HG03565 (cell line): ENCODE measurements at regions not wholly inside any gene's neighbourhood (a gene's known extent, or its start where the extent isn't known, plus 50 kb on each side); places are given as distances from the start of the nearest gene placed in this dataset.

Experiments used
- ATAC-seq: cut with Tn5 transposase; IDR thresholded peaks from one replicate; pipeline ENCODE4 v1.9.1; 2021; ENCODE audit warnings: mild to moderate bottlenecking, moderate library complexity; ENCODE audit not compliant: unreplicated experiment

GRCh38 chr3:28087591-28087990 lies 153.8 kb upstream of the CMC1 start:
- ATAC-seq: no peak

GRCh38 chr3:28088811-28089526 lies 152.4 kb upstream of the CMC1 start:
- ATAC-seq: no peak

GRCh38 chr3:28089527-28089897 lies 151.9 kb upstream of the CMC1 start:
- ATAC-seq: no peak

GRCh38 chr3:28099296-28099695 lies 142.1 kb upstream of the CMC1 start:
- no peak for ATAC-seq

GRCh38 chr3:28101705-28102104 lies 139.7 kb upstream of the CMC1 start:
- ATAC-seq: no peak

- no peak for ATAC-seq
Observed at GRCh38 chr3:28103861-28104260, 137.6 kb upstream of the CMC1 start.

- ATAC-seq: no peak
Observed at GRCh38 chr3:28104896-28105534, 136.4 kb upstream of the CMC1 start.

GRCh38 chr3:28109829-28110228 lies 131.6 kb upstream of the CMC1 start:
- no peak for ATAC-seq

- no peak for ATAC-seq
Observed at GRCh38 chr3:28110869-28111268, 130.6 kb upstream of the CMC1 start.

GRCh38 chr3:28114893-28115292 lies 126.5 kb upstream of the CMC1 start:
- ATAC-seq: no peak

- no peak for ATAC-seq
Observed at GRCh38 chr3:28115316-28115715, 126.1 kb upstream of the CMC1 start.

GRCh38 chr3:28117598-28117997 lies 123.8 kb upstream of the CMC1 start:
- ATAC-seq: no peak

- no peak for ATAC-seq
Observed at GRCh38 chr3:28118087-28118486, 123.3 kb upstream of the CMC1 start.

- no peak for ATAC-seq
Observed at GRCh38 chr3:28122227-28122626, 119.2 kb upstream of the CMC1 start.

GRCh38 chr3:28124882-28125281 lies 116.5 kb upstream of the CMC1 start:
- ATAC-seq: peak; percentile 38

- no peak for ATAC-seq
Observed at GRCh38 chr3:28125342-28125741, 116.1 kb upstream of the CMC1 start.

GRCh38 chr3:28130836-28131235 lies 110.6 kb upstream of the CMC1 start:
- ATAC-seq: no peak

- ATAC-seq: no peak
Observed at GRCh38 chr3:28132941-28133340, 108.5 kb upstream of the CMC1 start.

- ATAC-seq: no peak
Observed at GRCh38 chr3:28134198-28134597, 107.2 kb upstream of the CMC1 start.

GRCh38 chr3:28134792-28135375 lies 106.5 kb upstream of the CMC1 start:
- ATAC-seq: no peak

GRCh38 chr3:28136607-28137216 lies 104.7 kb upstream of the CMC1 start:
- ATAC-seq: no peak

GRCh38 chr3:28138043-28138610 lies 103.3 kb upstream of the CMC1 start:
- ATAC-seq: no peak
